ENCODE measurements at regions not wholly inside any gene's neighbourhood (a gene's known extent, or its start where the extent isn't known, plus 50 kb on each side); places are given as distances from the start of the nearest gene placed in this dataset.

DNA sequence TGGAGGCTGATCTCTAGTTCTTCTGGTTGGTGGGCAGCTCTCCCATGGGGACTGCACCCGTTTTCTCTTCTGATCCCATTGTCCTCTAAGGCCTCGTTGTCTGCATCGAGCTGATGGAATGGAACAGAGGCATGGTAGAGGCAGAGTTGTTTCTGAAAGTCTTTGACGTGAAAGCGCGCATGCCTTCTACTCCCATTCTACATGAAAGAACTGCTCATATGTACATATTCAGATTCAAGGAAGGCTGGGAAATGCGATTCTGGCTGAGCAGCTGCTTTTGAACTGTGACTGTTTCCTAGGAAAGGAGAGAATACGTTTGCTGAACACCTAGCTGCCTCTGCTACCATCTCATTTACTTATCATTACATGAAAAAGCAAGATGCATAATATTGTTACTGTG is 815.2 kb downstream of the QKI start:
- no peak overlapping the region for H3K4ac ChIP-seq (ENCODE audit: low read depth in 1 of 2, low read length in 2 of 2)
- H3K79me1 ChIP-seq (replicated peaks; ENCODE audit: low read length, poor library complexity, severe bottlenecking) = no peaks in the 10 kb centered on the region
- H2AFZ ChIP-seq (ENCODE audit: low read depth, low read length) = no peak overlapping the region
- H2BK120ac ChIP-seq (ENCODE audit: low read depth, low read length) = no peak overlapping the region
- H2AK5ac ChIP-seq (ENCODE audit: low read length, severe bottlenecking) = no peak overlapping the region
- WGBS = 87% methylated on average over 5 of the region's 8 CpGs
- H2BK5ac ChIP-seq (ENCODE audit: low read depth, low read length, poor library complexity, severe bottlenecking) = no peak overlapping the region
- H3K4me2 ChIP-seq (ENCODE audit: low read length, poor library complexity, severe bottlenecking) = no peak overlapping the region
- no peak overlapping the region for H2BK15ac ChIP-seq (ENCODE audit: low read depth, poor library complexity, severe bottlenecking)
- H3K4me3 ChIP-seq (ENCODE audit: insufficient read depth in 1 of 2, low read depth in 1 of 2, low read length in 2 of 2) = no peak overlapping the region
- H3K9me3 ChIP-seq (ENCODE audit: control insufficient read depth, low read length) = peaks cover 8% of the 10 kb centered on the region
- no peak overlapping the region for H2BK12ac ChIP-seq (ENCODE audit: low read length in 2 of 2)
- H4K91ac ChIP-seq (ENCODE audit: low read length) = no peak overlapping the region
- no peak overlapping the region for H3K18ac ChIP-seq (ENCODE audit: low read depth in 1 of 2, low read length in 2 of 2)
- H3K23ac ChIP-seq (ENCODE audit: low read length in 2 of 2) = no peak overlapping the region
- no peak overlapping the region for H3K27ac ChIP-seq (ENCODE audit: low read length, poor library complexity, severe bottlenecking)
- H4K8ac ChIP-seq (ENCODE audit: low read length) = no peak overlapping the region
- H3K14ac ChIP-seq (ENCODE audit: low read length in 2 of 2) = no peak overlapping the region
- no peak overlapping the region for H3K9ac ChIP-seq (ENCODE audit: low read length)
- no peaks in the 10 kb centered on the region for H3K4me1 ChIP-seq (ENCODE audit: control insufficient read depth, insufficient read depth, low read depth, low read length)
- H3K27me3 ChIP-seq (ENCODE audit: control insufficient read depth in 1 of 2, insufficient read depth in 1 of 2, low read length in 2 of 2) = no peaks in the 10 kb centered on the region
- H3K36me3 ChIP-seq (ENCODE audit: control insufficient read depth in 1 of 2, insufficient read depth in 2 of 2, low read depth in 1 of 2, low read length in 2 of 2) = no peaks in the 10 kb centered on the region
- DNase-seq = no peak

- no peak overlapping the region for H3K14ac ChIP-seq (ENCODE audit: low read length in 2 of 2)
- H3K27me3 ChIP-seq (ENCODE audit: control insufficient read depth in 1 of 2, insufficient read depth in 1 of 2, low read length in 2 of 2) = no peaks in the 10 kb centered on the region
Measured at GRCh38 chr6:164227952-164228522, 813.5 kb downstream of the QKI start.

DNA sequence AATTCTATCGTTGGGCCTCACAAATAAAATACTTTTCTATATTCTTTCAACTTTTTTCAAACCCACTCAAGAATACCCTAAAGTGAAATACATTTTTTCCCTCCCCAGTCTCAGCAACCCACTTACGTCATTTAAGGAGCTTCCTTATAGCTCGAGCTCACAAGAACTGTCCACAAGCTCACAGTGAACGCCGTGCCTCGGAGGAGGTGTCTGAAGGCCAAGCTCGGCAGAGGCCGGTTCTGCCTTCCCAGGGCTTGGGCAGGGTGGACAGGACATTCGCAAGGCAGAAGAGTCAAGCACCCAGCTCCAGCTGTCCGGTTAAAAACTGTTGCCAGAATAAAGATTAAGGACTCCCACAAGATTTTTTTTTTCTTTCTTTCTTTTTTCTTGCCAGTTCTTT is 802.3 kb downstream of the QKI start:
- Histone ChIP-seq H3K4me3 (ENCODE audit: insufficient read depth in 1 of 2, low read depth in 1 of 2, low read length in 2 of 2) (no peak overlapping the region), H2AK5ac (ENCODE audit: low read length, severe bottlenecking) (no peak overlapping the region), H3K18ac (ENCODE audit: low read depth in 1 of 2, low read length in 2 of 2) (no peak overlapping the region), H3K79me1 (replicated peaks; ENCODE audit: low read length, poor library complexity, severe bottlenecking) (no peaks in the 10 kb centered on the region), H3K23ac (ENCODE audit: low read length in 2 of 2) (no peak overlapping the region), H4K91ac (ENCODE audit: low read length) (no peak overlapping the region), H2BK120ac (ENCODE audit: low read depth, low read length) (no peak overlapping the region), H3K9me3 (ENCODE audit: control insufficient read depth, low read length) (peaks cover 9% of the 10 kb centered on the region), H3K27ac (ENCODE audit: low read length, poor library complexity, severe bottlenecking) (no peak overlapping the region), H2BK15ac (ENCODE audit: low read depth, poor library complexity, severe bottlenecking) (no peak overlapping the region), H2BK12ac (ENCODE audit: low read length in 2 of 2) (no peak overlapping the region), H3K4me2 (ENCODE audit: low read length, poor library complexity, severe bottlenecking) (no peak overlapping the region), H3K4me1 (ENCODE audit: control insufficient read depth, insufficient read depth, low read depth, low read length) (no peaks in the 10 kb centered on the region), H4K8ac (ENCODE audit: low read length) (no peak overlapping the region), H3K9ac (ENCODE audit: low read length) (no peak overlapping the region), H3K36me3 (ENCODE audit: control insufficient read depth in 1 of 2, insufficient read depth in 2 of 2, low read depth in 1 of 2, low read length in 2 of 2) (no peaks in the 10 kb centered on the region), H2AFZ (ENCODE audit: low read depth, low read length) (no peak overlapping the region), H3K4ac (ENCODE audit: low read depth in 1 of 2, low read length in 2 of 2) (no peak overlapping the region), H3K14ac (ENCODE audit: low read length in 2 of 2) (no peak overlapping the region), H2BK5ac (ENCODE audit: low read depth, low read length, poor library complexity, severe bottlenecking) (no peak overlapping the region), H3K27me3 (ENCODE audit: control insufficient read depth in 1 of 2, insufficient read depth in 1 of 2, low read length in 2 of 2) (no peaks in the 10 kb centered on the region)
- 94% methylated on average over 10 of the region's 10 CpGs for WGBS
- DNase-seq = no peak

More at GRCh38 chr6:164227952-164228522, 813.5 kb downstream of the QKI start:
- no peak overlapping the region for H3K9ac ChIP-seq (ENCODE audit: low read length)
- 83% methylated on average over 17 of the region's 17 CpGs for WGBS
- no peak overlapping the region for H2AFZ ChIP-seq (ENCODE audit: low read depth, low read length)
- H3K9me3 ChIP-seq (ENCODE audit: control insufficient read depth, low read length) = no peaks in the 10 kb centered on the region
- no peak for DNase-seq
- no peak overlapping the region for H3K4me2 ChIP-seq (ENCODE audit: low read length, poor library complexity, severe bottlenecking)
- H3K79me1 ChIP-seq (replicated peaks; ENCODE audit: low read length, poor library complexity, severe bottlenecking) = no peaks in the 10 kb centered on the region
- no peak overlapping the region for H2BK120ac ChIP-seq (ENCODE audit: low read depth, low read length)
- no peaks in the 10 kb centered on the region for H3K4me1 ChIP-seq (ENCODE audit: control insufficient read depth, insufficient read depth, low read depth, low read length)
- no peak overlapping the region for H3K4ac ChIP-seq (ENCODE audit: low read depth in 1 of 2, low read length in 2 of 2)
- H3K18ac ChIP-seq (ENCODE audit: low read depth in 1 of 2, low read length in 2 of 2) = no peak overlapping the region
- H4K91ac ChIP-seq (ENCODE audit: low read length) = no peak overlapping the region
- H2BK5ac ChIP-seq (ENCODE audit: low read depth, low read length, poor library complexity, severe bottlenecking) = no peak overlapping the region
- H3K23ac ChIP-seq (ENCODE audit: low read length in 2 of 2) = no peak overlapping the region
- H2BK15ac ChIP-seq (ENCODE audit: low read depth, poor library complexity, severe bottlenecking) = no peak overlapping the region
- H2AK5ac ChIP-seq (ENCODE audit: low read length, severe bottlenecking) = no peak overlapping the region
- H3K36me3 ChIP-seq (ENCODE audit: control insufficient read depth in 1 of 2, insufficient read depth in 2 of 2, low read depth in 1 of 2, low read length in 2 of 2) = no peaks in the 10 kb centered on the region
- no peak overlapping the region for H4K8ac ChIP-seq (ENCODE audit: low read length)
- no peak overlapping the region for H3K27ac ChIP-seq (ENCODE audit: low read length, poor library complexity, severe bottlenecking)
- no peak overlapping the region for H3K4me3 ChIP-seq (ENCODE audit: insufficient read depth in 1 of 2, low read depth in 1 of 2, low read length in 2 of 2)
- H2BK12ac ChIP-seq (ENCODE audit: low read length in 2 of 2) = no peak overlapping the region

DNA sequence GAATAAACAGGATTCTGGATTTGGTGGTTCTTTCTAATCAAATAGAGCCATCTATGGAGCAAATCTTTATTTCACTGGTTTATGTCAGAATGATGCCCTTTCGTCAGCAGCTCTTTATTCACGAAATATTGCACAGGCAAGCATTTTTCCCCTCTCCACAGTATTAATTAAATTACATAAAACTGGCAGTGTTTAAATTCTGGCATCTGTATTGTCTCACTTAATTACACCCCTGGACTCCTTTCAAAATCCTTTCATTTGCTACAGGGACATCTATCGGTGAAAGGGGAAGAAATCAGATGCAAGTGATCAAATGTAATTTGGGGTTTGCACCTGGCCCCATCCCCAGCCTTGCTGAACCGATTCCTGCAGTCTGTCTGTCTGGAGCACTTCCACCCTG is 801.9 kb downstream of the QKI start:
- no peak overlapping the region for H3K9ac ChIP-seq (ENCODE audit: low read length)
- no peaks in the 10 kb centered on the region for H3K4me1 ChIP-seq (ENCODE audit: control insufficient read depth, insufficient read depth, low read depth, low read length)
- no peak overlapping the region for H4K91ac ChIP-seq (ENCODE audit: low read length)
- H3K4ac ChIP-seq (ENCODE audit: low read depth in 1 of 2, low read length in 2 of 2) = no peak overlapping the region
- H2BK12ac ChIP-seq (ENCODE audit: low read length in 2 of 2) = no peak overlapping the region
- no peak overlapping the region for H3K4me3 ChIP-seq (ENCODE audit: insufficient read depth in 1 of 2, low read depth in 1 of 2, low read length in 2 of 2)
- H3K27me3 ChIP-seq (ENCODE audit: control insufficient read depth in 1 of 2, insufficient read depth in 1 of 2, low read length in 2 of 2) = no peaks in the 10 kb centered on the region
- peaks cover 9% of the 10 kb centered on the region for H3K9me3 ChIP-seq (ENCODE audit: control insufficient read depth, low read length)
- H3K27ac ChIP-seq (ENCODE audit: low read length, poor library complexity, severe bottlenecking) = no peak overlapping the region
- no peak overlapping the region for H3K18ac ChIP-seq (ENCODE audit: low read depth in 1 of 2, low read length in 2 of 2)
- no peaks in the 10 kb centered on the region for H3K79me1 ChIP-seq (replicated peaks; ENCODE audit: low read length, poor library complexity, severe bottlenecking)
- H2BK120ac ChIP-seq (ENCODE audit: low read depth, low read length) = no peak overlapping the region
- no peak overlapping the region for H2BK5ac ChIP-seq (ENCODE audit: low read depth, low read length, poor library complexity, severe bottlenecking)
- no peaks in the 10 kb centered on the region for H3K36me3 ChIP-seq (ENCODE audit: control insufficient read depth in 1 of 2, insufficient read depth in 2 of 2, low read depth in 1 of 2, low read length in 2 of 2)
- H4K8ac ChIP-seq (ENCODE audit: low read length) = no peak overlapping the region
- no peak overlapping the region for H2AK5ac ChIP-seq (ENCODE audit: low read length, severe bottlenecking)
- H2AFZ ChIP-seq (ENCODE audit: low read depth, low read length) = no peak overlapping the region
- no peak overlapping the region for H2BK15ac ChIP-seq (ENCODE audit: low read depth, poor library complexity, severe bottlenecking)
- H3K4me2 ChIP-seq (ENCODE audit: low read length, poor library complexity, severe bottlenecking) = no peak overlapping the region
- DNase-seq = no peak
- H3K14ac ChIP-seq (ENCODE audit: low read length in 2 of 2) = no peak overlapping the region
- no peak overlapping the region for H3K23ac ChIP-seq (ENCODE audit: low read length in 2 of 2)
- WGBS = 76% methylated on average over 4 of the region's 4 CpGs
